Cardiac muscle cell (in vitro differentiated cells and primary cell): ENCODE measurements at regions not wholly inside any gene's neighbourhood (a gene's known extent, or its start where the extent isn't known, plus 50 kb on each side); places are given as distances from the start of the nearest gene placed in this dataset.
A peak's percentile ranks its signal among the peaks of the same experiment; 100 is the strongest.

Source experiments
- DNase-seq, 2 donors: peaks; one replicate each; pipeline versions ENCODE4 v3.0.0 to v3.0.0-alpha.2; 2010 to 2017; ENCODE audit warnings: low read depth in 1 of 2, low spot score in 1 of 2
- H3K27ac ChIP-seq: fragments of 200-600 bp; sonication (generic); 2 replicates; pipeline ENCODE4 v1.5.1; 2016
- H3K27me3 ChIP-seq: fragments of 200-600 bp; sonication (generic); 2 replicates; pipeline ENCODE4 v1.6.0; 2016; ENCODE audit warnings: control low read depth
- H3K36me3 ChIP-seq: fragments of 200-600 bp; sonication (generic); 2 replicates; pipeline ENCODE4 v1.5.1; 2016; ENCODE audit warnings: control low read depth
- H3K4me1 ChIP-seq: fragments of 200-600 bp; sonication (generic); 2 replicates; pipeline ENCODE4 v1.8.1; 2017; ENCODE audit warnings: low read depth, mild to moderate bottlenecking, mixed run types
- H3K4me3 ChIP-seq: fragments of 200-600 bp; sonication (generic); 2 replicates; pipeline ENCODE4 v1.5.1; 2016; ENCODE audit warnings: mild to moderate bottlenecking
- H3K9me3 ChIP-seq: fragments of 200-600 bp; sonication (generic); 2 replicates; pipeline ENCODE4 v1.5.1; 2017; ENCODE audit warnings: low read depth, mild to moderate bottlenecking, control low read depth
- TF ChIP-seq, protein P1 (sequence below): IDR thresholded peaks from 2 replicates; pipeline ENCODE4 v1.5.1; 2012; ENCODE audit warnings: low read depth, mild to moderate bottlenecking, low read length

DNA sequence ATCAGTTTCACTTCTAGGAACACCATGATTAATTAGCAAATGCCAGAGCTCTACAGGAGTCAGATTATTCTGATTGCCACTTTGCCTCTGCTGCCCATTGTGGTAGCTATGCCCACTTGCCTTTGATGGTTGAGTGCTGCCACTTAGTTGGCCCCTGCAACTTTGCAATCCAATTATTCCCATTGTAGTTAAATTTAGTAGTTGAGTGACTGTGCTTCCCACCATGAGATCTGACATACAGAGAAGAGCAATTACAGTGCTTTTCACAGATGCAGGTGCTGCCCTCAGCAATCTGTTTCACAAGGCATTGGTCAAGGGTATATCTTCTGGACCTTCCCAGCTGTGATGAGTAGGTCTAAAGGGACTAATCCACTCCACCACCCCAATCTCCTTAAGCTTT lies 468.4 kb upstream of the RGS6 start:
- Histone ChIP-seq H3K27me3 (no peaks in the 10 kb centered on the region), H3K4me3 (no peak overlapping the region), H3K9me3 (no peaks in the 10 kb centered on the region), H3K36me3 (no peaks in the 10 kb centered on the region), H3K27ac (no peak overlapping the region), H3K4me1 (no peaks in the 10 kb centered on the region)
- DNase-seq, result no peak
- TF ChIP-seq, protein P1, sequence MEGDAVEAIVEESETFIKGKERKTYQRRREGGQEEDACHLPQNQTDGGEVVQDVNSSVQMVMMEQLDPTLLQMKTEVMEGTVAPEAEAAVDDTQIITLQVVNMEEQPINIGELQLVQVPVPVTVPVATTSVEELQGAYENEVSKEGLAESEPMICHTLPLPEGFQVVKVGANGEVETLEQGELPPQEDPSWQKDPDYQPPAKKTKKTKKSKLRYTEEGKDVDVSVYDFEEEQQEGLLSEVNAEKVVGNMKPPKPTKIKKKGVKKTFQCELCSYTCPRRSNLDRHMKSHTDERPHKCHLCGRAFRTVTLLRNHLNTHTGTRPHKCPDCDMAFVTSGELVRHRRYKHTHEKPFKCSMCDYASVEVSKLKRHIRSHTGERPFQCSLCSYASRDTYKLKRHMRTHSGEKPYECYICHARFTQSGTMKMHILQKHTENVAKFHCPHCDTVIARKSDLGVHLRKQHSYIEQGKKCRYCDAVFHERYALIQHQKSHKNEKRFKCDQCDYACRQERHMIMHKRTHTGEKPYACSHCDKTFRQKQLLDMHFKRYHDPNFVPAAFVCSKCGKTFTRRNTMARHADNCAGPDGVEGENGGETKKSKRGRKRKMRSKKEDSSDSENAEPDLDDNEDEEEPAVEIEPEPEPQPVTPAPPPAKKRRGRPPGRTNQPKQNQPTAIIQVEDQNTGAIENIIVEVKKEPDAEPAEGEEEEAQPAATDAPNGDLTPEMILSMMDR, result no peak

DNA sequence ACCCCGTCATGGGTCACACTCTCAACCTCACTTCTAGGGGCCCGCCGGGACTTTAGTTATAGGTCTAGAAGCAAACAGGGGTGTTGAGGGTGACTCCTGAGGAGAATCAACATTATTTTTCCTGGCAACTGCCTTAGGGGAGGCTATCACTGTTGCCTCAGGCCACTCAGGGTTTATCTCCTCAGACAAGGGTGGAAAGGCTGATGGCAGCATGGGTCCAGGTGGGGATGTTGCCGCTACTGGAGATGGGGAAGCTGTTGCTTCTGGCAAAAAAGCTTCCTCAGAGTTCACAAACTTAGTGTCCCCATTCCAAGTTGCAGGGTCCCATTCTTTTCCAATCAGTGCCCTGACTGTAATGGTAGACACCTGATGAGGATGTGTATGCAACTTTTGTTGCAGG lies 467.4 kb upstream of the RGS6 start:
- Histone ChIP-seq H3K27ac (no peak overlapping the region), H3K4me1 (no peaks in the 10 kb centered on the region), H3K4me3 (no peak overlapping the region), H3K36me3 (no peaks in the 10 kb centered on the region), H3K27me3 (no peaks in the 10 kb centered on the region), H3K9me3 (no peaks in the 10 kb centered on the region)
- TF ChIP-seq, protein P1, result no peak
- DNase-seq, result no peak

DNA sequence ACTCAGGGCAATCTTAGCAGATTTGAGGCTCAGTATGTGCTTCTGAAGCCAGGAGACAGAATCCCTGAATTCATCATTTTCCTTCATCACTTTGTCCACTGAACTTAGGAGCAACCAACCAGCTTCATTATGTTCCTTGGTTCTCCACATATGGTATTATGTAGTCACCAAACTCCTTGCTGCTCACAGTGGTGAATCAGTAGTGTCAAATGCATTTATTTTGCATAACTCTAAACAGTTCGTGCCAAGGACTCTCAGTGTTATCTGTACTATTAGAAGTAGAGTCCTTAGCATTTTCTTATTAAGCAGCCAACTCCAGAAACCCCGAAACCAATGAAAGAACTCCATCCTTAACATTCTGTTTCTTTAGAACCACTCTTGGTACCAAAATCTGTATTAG lies 466.9 kb upstream of the RGS6 start:
- no peaks in the 10 kb centered on the region for H3K4me1 ChIP-seq
- no peaks in the 10 kb centered on the region for H3K36me3 ChIP-seq
- H3K27me3 ChIP-seq, result no peaks in the 10 kb centered on the region
- no peak overlapping the region for H3K27ac ChIP-seq
- TF ChIP-seq, protein P1, result no peak
- no peaks in the 10 kb centered on the region for H3K9me3 ChIP-seq
- peak in 1 of 2 donors; percentile 68 for DNase-seq
- no peak overlapping the region for H3K4me3 ChIP-seq

DNA sequence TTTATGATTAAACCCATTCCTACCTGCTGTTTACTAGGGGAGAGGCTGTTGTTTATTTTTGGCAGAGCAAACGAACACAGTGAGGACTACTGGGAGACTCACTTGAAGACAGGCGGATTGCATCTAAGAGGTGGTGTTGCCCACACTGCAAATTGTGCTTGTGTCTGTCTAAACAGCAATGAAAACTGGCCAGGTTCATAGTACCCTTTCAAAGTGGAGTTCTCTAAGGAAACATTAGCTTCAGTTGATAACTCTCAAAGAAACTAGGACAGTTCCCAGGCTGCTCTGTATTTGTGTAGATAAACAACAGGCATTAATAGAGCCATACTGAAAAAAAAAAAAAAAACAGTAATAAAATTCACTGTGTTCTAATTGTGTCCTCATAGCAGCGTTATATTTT lies 466.0 kb upstream of the RGS6 start:
- no peaks in the 10 kb centered on the region for H3K27me3 ChIP-seq
- H3K4me1 ChIP-seq, result no peaks in the 10 kb centered on the region
- H3K36me3 ChIP-seq, result no peaks in the 10 kb centered on the region
- DNase-seq, result no peak
- H3K27ac ChIP-seq, result no peak overlapping the region
- TF ChIP-seq, protein P1, result no peak
- no peak overlapping the region for H3K4me3 ChIP-seq
- H3K9me3 ChIP-seq, result no peaks in the 10 kb centered on the region

DNA sequence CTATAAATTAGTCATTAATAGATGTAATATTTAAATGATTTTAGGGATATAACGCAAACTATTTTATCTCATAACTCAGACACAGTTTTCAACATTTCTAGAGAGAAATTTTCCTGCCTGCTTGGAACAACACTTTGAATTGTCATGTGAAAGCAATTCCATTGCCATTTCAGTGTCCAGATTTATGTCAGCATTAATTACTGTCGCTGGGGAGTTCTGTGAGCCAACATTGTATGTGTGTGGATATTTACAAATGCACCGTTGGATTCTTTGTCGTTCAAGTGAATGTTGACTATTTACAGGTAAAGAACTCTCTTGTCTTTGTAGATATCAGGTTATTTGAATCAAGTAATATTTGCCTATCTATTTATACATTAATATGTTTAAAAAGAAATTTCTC lies 465.3 kb upstream of the RGS6 start:
- no peaks in the 10 kb centered on the region for H3K36me3 ChIP-seq
- H3K27ac ChIP-seq, result no peak overlapping the region
- TF ChIP-seq, protein P1, result no peak
- no peaks in the 10 kb centered on the region for H3K27me3 ChIP-seq
- H3K4me3 ChIP-seq, result no peak overlapping the region
- H3K9me3 ChIP-seq, result no peaks in the 10 kb centered on the region
- H3K4me1 ChIP-seq, result no peaks in the 10 kb centered on the region
- DNase-seq, result no peak

DNA sequence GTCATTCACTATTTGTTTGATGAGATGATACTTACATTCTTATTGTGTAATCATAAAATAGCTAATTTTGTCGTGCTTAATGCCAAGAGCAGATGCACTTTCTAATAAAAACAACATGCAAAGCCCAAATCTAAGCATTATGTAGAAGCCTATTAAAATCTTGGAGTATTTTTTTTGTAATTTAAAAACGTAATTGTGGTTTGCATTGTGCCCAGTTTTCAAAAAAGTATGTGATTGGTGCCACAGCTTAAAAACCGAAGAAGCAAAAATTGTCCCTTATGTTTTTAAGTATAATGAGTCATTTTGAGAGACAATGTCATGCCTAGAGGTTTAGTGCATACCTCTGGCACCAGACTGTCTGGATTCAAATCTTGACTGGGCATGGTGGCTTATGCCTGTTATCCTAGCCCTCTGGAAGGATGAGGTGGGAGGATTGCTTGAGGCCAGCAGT lies 464.8 kb upstream of the RGS6 start:
- Histone ChIP-seq H3K27ac (no peak overlapping the region), H3K9me3 (no peaks in the 10 kb centered on the region), H3K4me3 (no peak overlapping the region), H3K4me1 (no peaks in the 10 kb centered on the region), H3K27me3 (no peaks in the 10 kb centered on the region), H3K36me3 (no peaks in the 10 kb centered on the region)
- TF ChIP-seq, protein P1, result no peak
- no peak for DNase-seq
